ENCODE measurements at regions not wholly inside any gene's neighbourhood (a gene's known extent, or its start where the extent isn't known, plus 50 kb on each side); places are given as distances from the start of the nearest gene placed in this dataset.

DNA sequence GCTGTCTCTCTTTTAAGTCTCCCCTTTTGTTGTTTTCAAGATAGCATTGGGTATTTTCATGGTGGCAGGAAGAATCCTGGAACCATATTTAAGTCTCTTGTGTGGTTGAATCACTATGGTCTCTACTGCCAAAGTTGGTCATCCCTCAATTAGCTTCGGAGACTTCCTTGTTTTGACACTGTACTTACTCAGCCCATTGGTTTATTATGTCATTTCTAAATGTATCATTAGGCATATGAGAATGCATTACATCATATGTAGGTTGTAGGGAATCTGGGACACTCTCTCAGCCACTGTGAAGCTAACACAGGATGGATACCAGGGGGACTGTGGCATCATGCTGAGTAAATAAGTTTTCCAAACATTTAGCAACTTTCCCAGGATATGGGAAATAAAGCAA is 211.8 kb downstream of the DTHD1 start:
- no peak overlapping the region for H2AFZ ChIP-seq (ENCODE audit: low read depth, low read length)
- no peak overlapping the region for H3K4me3 ChIP-seq (ENCODE audit: low read depth in 1 of 2, low read length in 2 of 2)
- TF ChIP-seq, protein P1, sequence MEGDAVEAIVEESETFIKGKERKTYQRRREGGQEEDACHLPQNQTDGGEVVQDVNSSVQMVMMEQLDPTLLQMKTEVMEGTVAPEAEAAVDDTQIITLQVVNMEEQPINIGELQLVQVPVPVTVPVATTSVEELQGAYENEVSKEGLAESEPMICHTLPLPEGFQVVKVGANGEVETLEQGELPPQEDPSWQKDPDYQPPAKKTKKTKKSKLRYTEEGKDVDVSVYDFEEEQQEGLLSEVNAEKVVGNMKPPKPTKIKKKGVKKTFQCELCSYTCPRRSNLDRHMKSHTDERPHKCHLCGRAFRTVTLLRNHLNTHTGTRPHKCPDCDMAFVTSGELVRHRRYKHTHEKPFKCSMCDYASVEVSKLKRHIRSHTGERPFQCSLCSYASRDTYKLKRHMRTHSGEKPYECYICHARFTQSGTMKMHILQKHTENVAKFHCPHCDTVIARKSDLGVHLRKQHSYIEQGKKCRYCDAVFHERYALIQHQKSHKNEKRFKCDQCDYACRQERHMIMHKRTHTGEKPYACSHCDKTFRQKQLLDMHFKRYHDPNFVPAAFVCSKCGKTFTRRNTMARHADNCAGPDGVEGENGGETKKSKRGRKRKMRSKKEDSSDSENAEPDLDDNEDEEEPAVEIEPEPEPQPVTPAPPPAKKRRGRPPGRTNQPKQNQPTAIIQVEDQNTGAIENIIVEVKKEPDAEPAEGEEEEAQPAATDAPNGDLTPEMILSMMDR (IDR thresholded peaks at IDR 0.05; ENCODE audit: borderline replicate concordance, extremely low read depth, low read length, poor library complexity, severe bottlenecking): no peak
- TF ChIP-seq EZH2 (IDR thresholded peaks at IDR 0.05; ENCODE audit: borderline replicate concordance, low read depth, low read length, severe bottlenecking): no peak
- no peak overlapping the region for H3K9ac ChIP-seq (ENCODE audit: low read depth, low read length)
- H3K36me3 ChIP-seq (ENCODE audit: insufficient read depth, low read length): no peaks in the 10 kb centered on the region
- H3K79me2 ChIP-seq (ENCODE audit: insufficient read depth, low read length): no peaks in the 10 kb centered on the region
- H3K27me3 ChIP-seq (ENCODE audit: insufficient read depth, low read length, poor library complexity): no peaks in the 10 kb centered on the region
- H3K4me2 ChIP-seq (ENCODE audit: insufficient read depth, low read length): no peak overlapping the region
- no peak for DNase-seq
- no peak overlapping the region for H3K27ac ChIP-seq (ENCODE audit: low read length)
- H3K9me3 ChIP-seq (ENCODE audit: insufficient read depth, low read length, severe bottlenecking): no peaks in the 10 kb centered on the region
- ATAC-seq (ENCODE audit: insufficient read depth, low read depth): no peak
- H3K4me1 ChIP-seq (ENCODE audit: insufficient read depth, low read length): no peaks in the 10 kb centered on the region
- no peaks in the 10 kb centered on the region for H4K20me1 ChIP-seq (ENCODE audit: insufficient read depth, low read length)

DNA sequence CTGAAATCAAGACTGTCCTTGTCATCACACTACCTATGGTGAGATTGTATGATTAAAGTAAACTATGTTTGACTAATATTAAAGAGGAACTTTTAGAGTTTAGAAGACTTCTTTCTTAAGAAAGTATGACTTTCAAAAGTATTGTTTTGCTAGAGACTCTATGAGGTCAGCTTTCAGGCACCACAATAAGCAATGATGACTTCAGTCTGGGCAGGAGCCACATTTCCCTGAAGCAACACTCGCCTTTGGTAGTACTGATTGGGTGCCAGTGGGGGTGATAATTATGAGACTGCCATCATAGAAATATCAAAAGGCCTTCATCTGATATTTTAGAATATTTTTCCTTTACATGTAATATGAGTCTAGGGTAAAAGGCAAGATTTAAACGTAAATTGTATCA is 212.6 kb downstream of the DTHD1 start:
- TF ChIP-seq EZH2 (IDR thresholded peaks at IDR 0.05; ENCODE audit: borderline replicate concordance, low read depth, low read length, severe bottlenecking): no peak
- TF ChIP-seq, protein P1 (IDR thresholded peaks at IDR 0.05; ENCODE audit: borderline replicate concordance, extremely low read depth, low read length, poor library complexity, severe bottlenecking): no peak
- H3K36me3 ChIP-seq (ENCODE audit: insufficient read depth, low read length): no peaks in the 10 kb centered on the region
- no peaks in the 10 kb centered on the region for H3K9me3 ChIP-seq (ENCODE audit: insufficient read depth, low read length, severe bottlenecking)
- H3K9ac ChIP-seq (ENCODE audit: low read depth, low read length): no peak overlapping the region
- ATAC-seq (ENCODE audit: insufficient read depth, low read depth) (no peak), DNase-seq (no peak)
- H3K27me3 ChIP-seq (ENCODE audit: insufficient read depth, low read length, poor library complexity): no peaks in the 10 kb centered on the region
- no peaks in the 10 kb centered on the region for H3K79me2 ChIP-seq (ENCODE audit: insufficient read depth, low read length)
- no peak overlapping the region for H3K4me3 ChIP-seq (ENCODE audit: low read depth in 1 of 2, low read length in 2 of 2)
- H3K27ac ChIP-seq (ENCODE audit: low read length): no peak overlapping the region
- no peaks in the 10 kb centered on the region for H3K4me1 ChIP-seq (ENCODE audit: insufficient read depth, low read length)
- no peaks in the 10 kb centered on the region for H4K20me1 ChIP-seq (ENCODE audit: insufficient read depth, low read length)
- H3K4me2 ChIP-seq (ENCODE audit: insufficient read depth, low read length): no peak overlapping the region
- no peak overlapping the region for H2AFZ ChIP-seq (ENCODE audit: low read depth, low read length)

DNA sequence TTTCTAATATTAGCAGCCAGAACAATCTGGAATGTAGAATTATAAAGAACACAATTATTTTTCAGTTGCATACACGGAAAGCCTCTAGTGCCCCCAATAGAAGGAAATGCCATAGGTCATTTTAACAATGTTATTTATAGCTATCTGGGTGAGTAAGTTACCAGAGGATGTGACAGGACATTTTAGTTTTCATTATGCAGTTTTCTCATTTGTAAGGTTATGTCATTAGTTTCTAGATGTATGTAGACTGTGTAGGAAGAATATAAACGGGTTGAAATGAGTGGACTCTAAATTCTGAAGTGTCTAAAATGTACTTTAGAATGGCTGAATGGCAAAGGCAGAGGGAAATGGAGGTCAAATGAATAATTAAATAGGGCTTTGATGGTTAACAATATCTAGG is 213.3 kb downstream of the DTHD1 start:
- Histone ChIP-seq H3K27me3 (ENCODE audit: insufficient read depth, low read length, poor library complexity) (no peaks in the 10 kb centered on the region), H3K79me2 (ENCODE audit: insufficient read depth, low read length) (no peaks in the 10 kb centered on the region), H3K9ac (ENCODE audit: low read depth, low read length) (no peak overlapping the region), H3K36me3 (ENCODE audit: insufficient read depth, low read length) (no peaks in the 10 kb centered on the region), H3K27ac (ENCODE audit: low read length) (no peak overlapping the region), H2AFZ (ENCODE audit: low read depth, low read length) (no peak overlapping the region), H4K20me1 (ENCODE audit: insufficient read depth, low read length) (no peaks in the 10 kb centered on the region), H3K4me1 (ENCODE audit: insufficient read depth, low read length) (no peaks in the 10 kb centered on the region), H3K4me3 (ENCODE audit: low read depth in 1 of 2, low read length in 2 of 2) (no peak overlapping the region), H3K4me2 (ENCODE audit: insufficient read depth, low read length) (no peak overlapping the region), H3K9me3 (ENCODE audit: insufficient read depth, low read length, severe bottlenecking) (no peaks in the 10 kb centered on the region)
- DNase-seq: no peak
- TF ChIP-seq, protein P1 (IDR thresholded peaks at IDR 0.05; ENCODE audit: borderline replicate concordance, extremely low read depth, low read length, poor library complexity, severe bottlenecking): no peak
- no peak for TF ChIP-seq EZH2 (IDR thresholded peaks at IDR 0.05; ENCODE audit: borderline replicate concordance, low read depth, low read length, severe bottlenecking)
- no peak for ATAC-seq (ENCODE audit: insufficient read depth, low read depth)

DNA sequence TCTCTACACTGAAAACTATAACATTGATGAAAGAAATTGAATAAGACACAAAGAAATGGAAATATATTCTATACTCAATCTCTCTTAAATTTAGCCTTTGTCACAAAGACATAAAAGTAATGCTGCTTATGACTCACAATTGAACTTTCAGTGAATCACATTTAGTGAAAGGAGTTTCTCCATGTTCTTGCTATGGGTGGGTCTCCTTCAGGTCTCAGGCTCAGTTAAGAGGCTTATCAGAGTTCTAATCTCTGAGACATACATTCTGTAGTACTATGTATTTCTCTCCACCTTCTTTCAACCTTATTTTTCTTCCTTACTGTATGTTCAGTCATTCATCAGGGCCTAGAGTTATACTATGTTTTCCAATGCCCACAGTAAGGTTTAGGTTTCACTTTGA is 220.9 kb downstream of the DTHD1 start:
- no peak overlapping the region for H3K4me3 ChIP-seq (ENCODE audit: low read depth in 1 of 2, low read length in 2 of 2)
- no peak for TF ChIP-seq EZH2 (IDR thresholded peaks at IDR 0.05; ENCODE audit: borderline replicate concordance, low read depth, low read length, severe bottlenecking)
- TF ChIP-seq, protein P1 (IDR thresholded peaks at IDR 0.05; ENCODE audit: borderline replicate concordance, extremely low read depth, low read length, poor library complexity, severe bottlenecking): no peak
- DNase-seq: no peak

More for the DNA sequence above, 220.9 kb downstream of the DTHD1 start:
- ATAC-seq (ENCODE audit: insufficient read depth, low read depth): no peak
- Histone ChIP-seq H3K9me3 (ENCODE audit: insufficient read depth, low read length, severe bottlenecking) (no peaks in the 10 kb centered on the region), H3K27ac (ENCODE audit: low read length) (no peak overlapping the region), H3K27me3 (ENCODE audit: insufficient read depth, low read length, poor library complexity) (no peaks in the 10 kb centered on the region), H3K79me2 (ENCODE audit: insufficient read depth, low read length) (no peaks in the 10 kb centered on the region), H3K36me3 (ENCODE audit: insufficient read depth, low read length) (no peaks in the 10 kb centered on the region), H2AFZ (ENCODE audit: low read depth, low read length) (no peak overlapping the region), H3K4me2 (ENCODE audit: insufficient read depth, low read length) (no peak overlapping the region), H3K4me1 (ENCODE audit: insufficient read depth, low read length) (no peaks in the 10 kb centered on the region), H3K9ac (ENCODE audit: low read depth, low read length) (no peak overlapping the region), H4K20me1 (ENCODE audit: insufficient read depth, low read length) (no peaks in the 10 kb centered on the region)
